ENCODE measurements at regions not wholly inside any gene's neighbourhood (a gene's known extent, or its start where the extent isn't known, plus 50 kb on each side); places are given as distances from the start of the nearest gene placed in this dataset.
"Not testable (repeated sequence)": the region's sequence is repeated elsewhere in the genome, so short reads cannot be mapped to it uniquely, and the experiment has no call there.

- no CpG with 5 or more reads among the region's 3 CpGs for WGBS (ENCODE audit: extremely low coverage, insufficient coverage, insufficient read length)
- no peak overlapping the region for H3K23ac ChIP-seq (ENCODE audit: low read length)
- no peaks in the 10 kb centered on the region for H3K79me2 ChIP-seq (ENCODE audit: control insufficient read depth, insufficient read depth, low read length, poor library complexity)
- no peak overlapping the region for H2AFZ ChIP-seq (ENCODE audit: insufficient read depth, low read length, poor library complexity)
- no peak overlapping the region for H2BK120ac ChIP-seq (ENCODE audit: insufficient read depth, low read length, poor library complexity)
- H2BK12ac ChIP-seq (ENCODE audit: low read length), result no peak overlapping the region
- H3K27ac ChIP-seq (ENCODE audit: low read depth, low read length), result no peak overlapping the region
- no peak overlapping the region for H3K9ac ChIP-seq (ENCODE audit: low read length)
- H3K18ac ChIP-seq (ENCODE audit: low read length), result no peak overlapping the region
- H3K4me2 ChIP-seq (ENCODE audit: low read length), result no peak overlapping the region
- no peak for DNase-seq
- no peaks in the 10 kb centered on the region for H3K36me3 ChIP-seq (ENCODE audit: control insufficient read depth in 1 of 2, insufficient read depth in 2 of 2, low read length in 2 of 2)
- no peaks in the 10 kb centered on the region for H3K79me1 ChIP-seq (ENCODE audit: low read length)
- H3K27me3 ChIP-seq (ENCODE audit: insufficient read depth, low read length), result no peaks in the 10 kb centered on the region
- H3K4me1 ChIP-seq (ENCODE audit: control insufficient read depth in 1 of 2, insufficient read depth in 2 of 2, low read length in 2 of 2), result peaks cover 5 to 8% of the 10 kb centered on the region in 2 experiments
- no peaks in the 10 kb centered on the region for H3K9me3 ChIP-seq (ENCODE audit: insufficient read depth, low read depth, low read length)
- no peak overlapping the region for H2AK5ac ChIP-seq (ENCODE audit: low read length)
- H2BK5ac ChIP-seq (ENCODE audit: low read depth, low read length, poor library complexity), result no peak overlapping the region
- no peak overlapping the region for H4K8ac ChIP-seq (ENCODE audit: low read depth, low read length)
- no peak overlapping the region for H4K12ac ChIP-seq (ENCODE audit: low read depth, low read length)
- no peak overlapping the region for H3K4me3 ChIP-seq (ENCODE audit: low read depth, low read length)
- H3K4ac ChIP-seq (ENCODE audit: low read depth, low read length), result no peak overlapping the region
- H3K14ac ChIP-seq (ENCODE audit: low read length), result no peak overlapping the region
- no peak overlapping the region for H4K91ac ChIP-seq (ENCODE audit: low read depth, low read length)
Observed at GRCh38 chr16:79379095-79379494, 221.4 kb downstream of the MAF start.

GRCh38 chr16:79377082-79377481, 223.5 kb downstream of the MAF start:
- not testable (repeated sequence) for H2BK5ac ChIP-seq (ENCODE audit: low read depth, low read length, poor library complexity); H3K4me2 ChIP-seq (ENCODE audit: low read length); H2BK12ac ChIP-seq (ENCODE audit: low read length); H3K4me3 ChIP-seq (ENCODE audit: low read depth, low read length); H2BK120ac ChIP-seq (ENCODE audit: insufficient read depth, low read length, poor library complexity); H3K18ac ChIP-seq (ENCODE audit: low read length); H3K79me2 ChIP-seq (ENCODE audit: control insufficient read depth, insufficient read depth, low read length, poor library complexity); H3K4ac ChIP-seq (ENCODE audit: low read depth, low read length); H4K91ac ChIP-seq (ENCODE audit: low read depth, low read length); H3K27me3 ChIP-seq (ENCODE audit: insufficient read depth, low read length); H3K4me1 ChIP-seq (ENCODE audit: control insufficient read depth in 1 of 2, insufficient read depth in 2 of 2, low read length in 2 of 2); H4K8ac ChIP-seq (ENCODE audit: low read depth, low read length); H3K36me3 ChIP-seq (ENCODE audit: control insufficient read depth in 1 of 2, insufficient read depth in 2 of 2, low read length in 2 of 2); H3K9me3 ChIP-seq (ENCODE audit: insufficient read depth, low read depth, low read length); H3K79me1 ChIP-seq (ENCODE audit: low read length); H2AK5ac ChIP-seq (ENCODE audit: low read length); H4K12ac ChIP-seq (ENCODE audit: low read depth, low read length); H2AFZ ChIP-seq (ENCODE audit: insufficient read depth, low read length, poor library complexity); H3K14ac ChIP-seq (ENCODE audit: low read length); H3K23ac ChIP-seq (ENCODE audit: low read length); H3K27ac ChIP-seq (ENCODE audit: low read depth, low read length); DNase-seq; H3K9ac ChIP-seq (ENCODE audit: low read length)
- no CpG with 5 or more reads among the region's 5 CpGs for WGBS (ENCODE audit: extremely low coverage, insufficient coverage, insufficient read length)

GRCh38 chr16:79375351-79375750, 225.2 kb downstream of the MAF start:
- Histone ChIP-seq H3K9me3 (ENCODE audit: insufficient read depth, low read depth, low read length) (no peaks in the 10 kb centered on the region), H2AK5ac (ENCODE audit: low read length) (no peak overlapping the region), H4K91ac (ENCODE audit: low read depth, low read length) (no peak overlapping the region), H3K79me2 (ENCODE audit: control insufficient read depth, insufficient read depth, low read length, poor library complexity) (no peaks in the 10 kb centered on the region), H3K4me1 (ENCODE audit: control insufficient read depth in 1 of 2, insufficient read depth in 2 of 2, low read length in 2 of 2) (no peaks in the 10 kb centered on the region), H2AFZ (ENCODE audit: insufficient read depth, low read length, poor library complexity) (no peak overlapping the region), H3K36me3 (ENCODE audit: control insufficient read depth in 1 of 2, insufficient read depth in 2 of 2, low read length in 2 of 2) (no peaks in the 10 kb centered on the region), H3K18ac (ENCODE audit: low read length) (no peak overlapping the region), H2BK12ac (ENCODE audit: low read length) (no peak overlapping the region), H2BK120ac (ENCODE audit: insufficient read depth, low read length, poor library complexity) (no peak overlapping the region), H3K23ac (ENCODE audit: low read length) (no peak overlapping the region), H3K27ac (ENCODE audit: low read depth, low read length) (no peak overlapping the region), H3K27me3 (ENCODE audit: insufficient read depth, low read length) (no peaks in the 10 kb centered on the region), H3K4ac (ENCODE audit: low read depth, low read length) (no peak overlapping the region), H4K12ac (ENCODE audit: low read depth, low read length) (no peak overlapping the region), H4K8ac (ENCODE audit: low read depth, low read length) (no peak overlapping the region), H2BK5ac (ENCODE audit: low read depth, low read length, poor library complexity) (no peak overlapping the region), H3K4me3 (ENCODE audit: low read depth, low read length) (no peak overlapping the region), H3K4me2 (ENCODE audit: low read length) (no peak overlapping the region), H3K9ac (ENCODE audit: low read length) (no peak overlapping the region), H3K14ac (ENCODE audit: low read length) (no peak overlapping the region), H3K79me1 (ENCODE audit: low read length) (no peaks in the 10 kb centered on the region)
- no peak for DNase-seq

- no peak overlapping the region for H4K12ac ChIP-seq (ENCODE audit: low read depth, low read length)
- H3K9ac ChIP-seq (ENCODE audit: low read length), result no peak overlapping the region
- DNase-seq, result peak; percentile 75 to 80
- H3K27me3 ChIP-seq (ENCODE audit: insufficient read depth, low read length), result no peaks in the 10 kb centered on the region
- H3K27ac ChIP-seq (ENCODE audit: low read depth, low read length), result no peak overlapping the region
- no peaks in the 10 kb centered on the region for H3K79me1 ChIP-seq (ENCODE audit: low read length)
- H3K79me2 ChIP-seq (ENCODE audit: control insufficient read depth, insufficient read depth, low read length, poor library complexity), result no peaks in the 10 kb centered on the region
- WGBS (ENCODE audit: extremely low coverage, insufficient coverage, insufficient read length), result no CpG with 5 or more reads among the region's 7 CpGs
- H3K4me1 ChIP-seq (ENCODE audit: control insufficient read depth in 1 of 2, insufficient read depth in 2 of 2, low read length in 2 of 2), result no peaks in the 10 kb centered on the region
- no peak overlapping the region for H3K4me2 ChIP-seq (ENCODE audit: low read length)
- H4K8ac ChIP-seq (ENCODE audit: low read depth, low read length), result no peak overlapping the region
- no peak overlapping the region for H2BK5ac ChIP-seq (ENCODE audit: low read depth, low read length, poor library complexity)
- H3K36me3 ChIP-seq (ENCODE audit: control insufficient read depth in 1 of 2, insufficient read depth in 2 of 2, low read length in 2 of 2), result no peaks in the 10 kb centered on the region
- H2BK12ac ChIP-seq (ENCODE audit: low read length), result no peak overlapping the region
- no peak overlapping the region for H3K18ac ChIP-seq (ENCODE audit: low read length)
- no peak overlapping the region for H2AK5ac ChIP-seq (ENCODE audit: low read length)
- no peak overlapping the region for H2BK120ac ChIP-seq (ENCODE audit: insufficient read depth, low read length, poor library complexity)
- H3K4ac ChIP-seq (ENCODE audit: low read depth, low read length), result no peak overlapping the region
- H3K4me3 ChIP-seq (ENCODE audit: low read depth, low read length), result no peak overlapping the region
- no peak overlapping the region for H3K23ac ChIP-seq (ENCODE audit: low read length)
- no peak overlapping the region for H3K14ac ChIP-seq (ENCODE audit: low read length)
- H3K9me3 ChIP-seq (ENCODE audit: insufficient read depth, low read depth, low read length), result no peaks in the 10 kb centered on the region
- H2AFZ ChIP-seq (ENCODE audit: insufficient read depth, low read length, poor library complexity), result no peak overlapping the region
- H4K91ac ChIP-seq (ENCODE audit: low read depth, low read length), result no peak overlapping the region
Observed at GRCh38 chr16:79372503-79373184, 227.9 kb downstream of the MAF start.

Data from trophoblast cell (in vitro differentiated cells and primary cell).